Kidney epithelial cell (primary cell): ENCODE measurements at regions not wholly inside any gene's neighbourhood (a gene's known extent, or its start where the extent isn't known, plus 50 kb on each side); places are given as distances from the start of the nearest gene placed in this dataset.

Experiments used
- DNase-seq: peaks from one replicate; pipeline ENCODE4 v3.0.0-alpha.2; 2010; ENCODE audit warnings: low read depth
- H3K27me3 ChIP-seq: 2 replicates; pipeline ENCODE4 v1.6.0; 2011; ENCODE audit warnings: low read length; ENCODE audit not compliant: control insufficient read depth, insufficient read depth
- H3K36me3 ChIP-seq: 2 replicates; pipeline ENCODE4 v1.5.1; 2011; ENCODE audit warnings: low read length; ENCODE audit not compliant: control insufficient read depth, insufficient read depth
- H3K4me3 ChIP-seq: 2 replicates; pipeline ENCODE4 v1.5.1; 2011; ENCODE audit warnings: low read depth, mild to moderate bottlenecking, control low read depth, low read length
- CTCF ChIP-seq: IDR thresholded peaks from 2 replicates; pipeline ENCODE4 v1.5.1; 2011; ENCODE audit warnings: mild to moderate bottlenecking, moderate library complexity, low read length, control low read depth, inconsistent platforms; ENCODE audit not compliant: insufficient read depth, poor library complexity, severe bottlenecking

DNA sequence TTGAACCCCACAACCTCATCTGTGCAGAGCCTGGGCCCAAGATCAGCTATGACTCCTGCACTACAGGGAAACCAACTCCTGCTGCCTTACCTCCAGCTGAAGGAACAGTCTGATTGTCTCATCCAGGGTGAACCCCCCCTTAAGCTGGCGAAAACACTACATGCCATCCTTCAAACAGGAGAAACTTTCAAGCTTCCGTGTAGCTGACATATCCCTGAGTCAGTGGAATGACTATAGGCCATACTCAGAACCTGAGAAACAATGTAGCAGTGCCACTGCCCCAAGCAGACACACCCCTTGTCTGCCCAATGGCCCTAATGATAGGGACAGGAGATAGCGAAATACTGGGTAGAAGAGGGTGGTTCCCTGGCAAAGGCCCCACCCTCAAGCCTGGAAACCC, 213.6 kb upstream of the PGRMC2 start:
- Histone ChIP-seq H3K27me3 (no peaks in the 10 kb centered on the region), H3K36me3 (no peaks in the 10 kb centered on the region), H3K4me3 (no peak overlapping the region)
- no peak for DNase-seq
- TF ChIP-seq CTCF = no peak

DNA sequence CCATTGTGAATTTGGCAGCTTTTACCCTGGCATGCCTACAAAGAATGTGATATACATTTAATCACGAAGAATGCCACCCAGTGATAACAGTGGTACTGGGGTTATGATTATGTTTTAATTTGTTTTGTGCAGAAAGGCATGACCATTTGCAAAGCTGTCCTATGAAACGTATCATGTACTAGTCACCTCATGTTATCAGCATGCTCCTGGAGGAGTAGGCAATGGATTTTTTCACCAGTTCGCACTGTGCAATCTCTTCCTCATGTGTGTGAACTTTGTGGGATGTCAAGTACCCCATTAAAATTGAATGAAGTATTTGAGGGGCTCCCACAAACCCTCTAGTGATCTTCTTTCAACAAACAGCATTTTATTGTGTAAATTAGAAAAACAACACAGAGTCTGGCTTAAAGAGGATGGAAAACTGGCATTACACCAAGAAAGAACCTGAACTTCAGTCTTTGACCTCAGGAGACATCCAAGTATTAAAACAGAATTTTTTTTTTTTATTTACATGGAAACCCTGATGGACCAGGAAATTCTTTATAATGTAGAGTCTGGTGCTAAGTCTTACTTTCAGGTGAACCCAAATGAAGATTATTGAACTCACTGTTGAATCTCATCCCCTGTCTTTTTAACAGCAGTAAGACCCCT, 200.6 kb upstream of the PGRMC2 start:
- H3K4me3 ChIP-seq = no peak overlapping the region
- DNase-seq = no peak
- H3K36me3 ChIP-seq = no peaks in the 10 kb centered on the region
- no peaks in the 10 kb centered on the region for H3K27me3 ChIP-seq
- no peak for TF ChIP-seq CTCF

DNA sequence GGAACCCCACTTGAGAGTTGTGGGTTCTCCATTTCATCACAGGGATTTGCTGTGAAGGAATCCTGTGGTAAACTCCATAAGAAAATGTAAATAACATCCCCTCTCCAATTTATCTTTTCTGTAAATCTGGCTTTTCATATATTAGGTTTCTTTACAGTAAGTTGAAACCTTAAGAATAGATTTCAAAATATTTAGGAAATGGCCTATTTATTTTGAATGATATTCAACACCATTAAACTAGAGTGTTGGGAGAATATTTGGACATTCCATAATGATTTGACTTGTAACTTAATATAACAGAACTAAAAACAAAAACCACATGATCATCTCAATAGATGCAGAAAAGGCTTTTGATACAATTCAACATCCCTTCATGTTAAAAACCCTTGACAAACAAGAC, 197.3 kb upstream of the PGRMC2 start:
- Histone ChIP-seq H3K36me3 (no peaks in the 10 kb centered on the region), H3K27me3 (no peaks in the 10 kb centered on the region), H3K4me3 (no peak overlapping the region)
- DNase-seq = no peak
- TF ChIP-seq CTCF = no peak

GRCh38 chr4:128483816-128484215, 196.2 kb upstream of the PGRMC2 start:
- Histone ChIP-seq H3K4me3 (no peak overlapping the region), H3K36me3 (no peaks in the 10 kb centered on the region), H3K27me3 (no peaks in the 10 kb centered on the region)
- DNase-seq = no peak
- no peak for TF ChIP-seq CTCF

GRCh38 chr4:128483041-128483440, 195.4 kb upstream of the PGRMC2 start:
- H3K4me3 ChIP-seq = no peak overlapping the region
- no peaks in the 10 kb centered on the region for H3K36me3 ChIP-seq
- TF ChIP-seq CTCF = no peak
- no peak for DNase-seq
- no peaks in the 10 kb centered on the region for H3K27me3 ChIP-seq
